GM21529 (cell line): ENCODE measurements at regions not wholly inside any gene's neighbourhood (a gene's known extent, or its start where the extent isn't known, plus 50 kb on each side); places are given as distances from the start of the nearest gene placed in this dataset.
"Not testable (repeated sequence)": the region's sequence is repeated elsewhere in the genome, so short reads cannot be mapped to it uniquely, and the experiment has no call there.

Experiments
- ATAC-seq: cut with Tn5 transposase; IDR thresholded peaks from one replicate; pipeline ENCODE4 v1.9.1; 2021; ENCODE audit not compliant: unreplicated experiment

GRCh38 chr12:58616618-58617017 is 303.7 kb downstream of the LRIG3 start:
- ATAC-seq = no peak

DNA sequence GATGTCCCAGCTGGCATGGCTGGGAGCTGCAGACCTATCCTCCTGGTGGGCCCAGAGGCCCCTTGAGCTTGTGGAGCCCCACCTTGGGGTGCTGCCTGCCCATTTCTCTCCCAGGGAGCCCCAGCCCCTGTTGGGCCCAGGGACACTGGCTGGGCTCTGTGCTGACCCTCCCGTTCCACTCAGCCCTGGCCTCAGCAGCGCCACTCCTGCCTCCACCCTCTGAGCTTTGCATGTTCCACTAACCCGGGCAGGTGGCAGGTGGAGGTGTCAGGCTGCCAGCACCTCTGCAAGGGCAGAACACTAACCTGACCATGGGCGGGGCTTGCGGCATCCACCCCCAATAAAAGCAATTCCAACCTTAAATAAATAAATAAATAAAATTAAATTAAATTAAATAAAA is 299.2 kb downstream of the LRIG3 start:
- no peak for ATAC-seq

- ATAC-seq = no peak
These were observed 290.9 kb downstream of the LRIG3 start for GRCh38 chr12:58629376-58629775.

DNA sequence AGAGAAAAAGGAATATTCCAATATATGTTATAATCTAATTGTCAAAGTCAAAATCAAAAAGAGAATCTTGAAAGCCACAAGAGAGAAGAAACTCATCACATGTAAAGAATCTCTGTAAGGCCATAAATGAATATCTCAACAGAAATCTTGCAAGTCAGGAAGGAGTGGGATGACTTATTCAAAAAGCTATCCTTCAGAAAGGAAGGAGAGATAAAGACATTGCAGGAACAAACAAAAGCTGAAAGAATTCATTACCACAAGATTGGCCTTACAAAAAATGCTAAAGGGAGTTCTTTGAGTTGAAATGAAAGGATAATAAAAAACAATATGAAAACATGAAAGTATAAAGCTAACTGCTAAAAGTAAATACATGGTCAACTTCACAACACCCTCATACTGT is 286.8 kb downstream of the LRIG3 start:
- ATAC-seq = no peak

GRCh38 chr12:58639318-58639934 is 280.9 kb downstream of the LRIG3 start:
- ATAC-seq = no peak

- ATAC-seq = no peak
These were observed 280.0 kb downstream of the LRIG3 start for GRCh38 chr12:58640314-58640713.

DNA sequence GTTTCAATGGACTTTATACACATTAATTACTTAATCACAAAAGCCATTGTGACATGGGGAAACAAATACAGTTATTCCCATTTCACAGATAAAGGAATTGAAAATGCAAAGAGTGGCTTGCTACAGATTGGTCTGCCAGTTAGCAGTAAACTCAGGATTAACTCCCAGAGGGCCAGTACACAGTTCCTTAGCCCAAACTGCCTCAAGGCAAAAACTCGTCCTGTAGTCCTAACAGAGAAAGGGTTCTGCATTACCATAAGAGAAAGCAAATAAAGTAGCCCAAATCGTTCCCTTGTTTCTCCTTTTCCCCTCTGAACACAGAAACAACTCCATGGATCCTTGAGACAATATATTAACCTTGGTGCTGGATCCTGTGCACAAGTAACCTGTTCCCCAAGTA is 274.4 kb downstream of the LRIG3 start:
- no peak for ATAC-seq

GRCh38 chr12:58647495-58647894 is 272.8 kb downstream of the LRIG3 start:
- no peak for ATAC-seq

- no peak for ATAC-seq
These were observed 272.1 kb downstream of the LRIG3 start for GRCh38 chr12:58648176-58648575.

- no peak for ATAC-seq
These were observed 268.5 kb downstream of the LRIG3 start for GRCh38 chr12:58651850-58652249.

- no peak for ATAC-seq
These were observed 266.3 kb downstream of the LRIG3 start for GRCh38 chr12:58654021-58654420.

- no peak for ATAC-seq
These were observed 264.9 kb downstream of the LRIG3 start for GRCh38 chr12:58655375-58655774.

DNA sequence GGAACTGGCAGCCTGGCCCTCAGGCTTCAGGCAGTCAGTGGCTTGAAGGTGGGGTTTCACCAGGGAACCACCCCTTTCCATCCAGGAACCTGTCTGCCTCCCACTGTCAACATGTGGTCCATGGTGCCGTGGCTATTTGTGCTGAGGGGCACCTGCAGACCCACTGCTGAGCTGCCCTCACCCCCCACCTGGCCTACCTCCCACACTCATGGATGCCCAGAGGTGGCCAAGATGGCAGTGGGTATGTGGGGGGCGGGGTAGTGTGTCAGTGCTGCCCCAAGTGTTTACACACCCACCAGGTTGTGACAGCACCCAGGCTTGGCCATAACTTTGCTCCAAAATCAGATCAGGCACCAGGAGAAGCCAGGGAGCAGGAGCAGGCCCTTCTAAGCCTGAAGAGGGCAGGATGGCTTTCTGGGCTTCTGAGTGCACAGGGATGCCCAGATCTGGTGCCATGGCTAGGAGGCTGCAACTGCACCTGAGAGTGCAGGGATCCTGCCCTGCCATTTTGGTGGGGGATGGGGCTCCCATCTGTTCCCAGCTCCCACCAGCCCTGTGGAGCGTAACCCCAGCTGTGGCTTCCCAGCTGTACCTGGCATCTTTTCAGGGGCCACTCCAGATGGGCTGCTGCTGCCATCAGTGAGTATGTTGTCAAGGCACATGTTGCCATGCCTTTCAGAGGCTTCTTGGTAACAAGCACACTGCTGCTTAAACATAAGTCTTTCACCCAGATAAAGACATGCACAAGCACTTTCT is 263.9 kb downstream of the LRIG3 start:
- no peak for ATAC-seq

DNA sequence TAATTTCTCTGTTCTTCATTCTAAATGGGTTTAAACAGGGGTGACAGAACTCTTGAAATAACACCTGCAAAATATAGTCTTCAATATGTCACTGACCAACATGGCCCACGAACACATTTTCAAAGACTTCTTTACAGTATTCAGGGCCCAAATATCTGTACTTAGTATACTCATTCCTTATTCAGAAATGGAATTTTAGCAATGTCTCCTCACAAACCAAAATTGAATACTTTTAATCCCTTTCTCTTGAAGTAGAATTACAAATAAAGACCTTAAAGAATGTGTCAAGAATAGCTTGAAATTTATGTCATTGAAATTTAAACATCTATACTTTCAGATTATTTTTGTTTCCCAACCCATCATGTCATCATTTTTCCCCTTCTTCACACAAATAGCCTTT is 263.1 kb downstream of the LRIG3 start:
- ATAC-seq = no peak

GRCh38 chr12:58665375-58665774 is 254.9 kb downstream of the LRIG3 start:
- ATAC-seq = no peak

- ATAC-seq = no peak
These were observed 252.1 kb downstream of the LRIG3 start for GRCh38 chr12:58668233-58668632.

GRCh38 chr12:58668871-58669270 is 251.4 kb downstream of the LRIG3 start:
- no peak for ATAC-seq

GRCh38 chr12:58670623-58671022 is 249.7 kb downstream of the LRIG3 start:
- no peak for ATAC-seq

GRCh38 chr12:58671196-58671595 is 249.1 kb downstream of the LRIG3 start:
- ATAC-seq = no peak

- no peak for ATAC-seq
These were observed 247.3 kb downstream of the LRIG3 start for GRCh38 chr12:58673021-58673420.

DNA sequence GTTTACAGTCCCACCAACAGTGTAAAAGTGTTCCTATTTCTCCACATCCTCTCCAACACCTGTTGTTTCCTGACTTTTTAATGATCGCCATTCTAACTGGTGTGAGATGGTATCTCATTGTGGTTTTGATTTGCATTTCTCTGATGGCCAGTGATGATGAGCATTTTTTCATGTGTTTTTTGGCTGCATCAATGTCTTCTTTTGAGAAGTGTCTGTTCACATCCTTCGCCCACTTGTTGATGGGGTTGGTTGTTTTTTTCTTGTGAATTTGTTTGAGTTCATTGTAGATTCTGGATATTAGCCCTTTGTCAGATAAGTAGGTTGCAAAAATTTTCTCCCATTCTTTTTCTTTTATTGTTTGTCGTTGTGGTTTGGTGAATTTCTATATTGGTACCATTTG is 242.5 kb downstream of the LRIG3 start:
- not testable (repeated sequence) for ATAC-seq

GRCh38 chr12:58678753-58679152 is 241.6 kb downstream of the LRIG3 start:
- no peak for ATAC-seq

GRCh38 chr12:58681730-58682129 is 238.6 kb downstream of the LRIG3 start:
- ATAC-seq = no peak
